Fibroblast of lung (primary cell): ENCODE measurements at regions not wholly inside any gene's neighbourhood (a gene's known extent, or its start where the extent isn't known, plus 50 kb on each side); places are given as distances from the start of the nearest gene placed in this dataset.

Experiments used
- DNase-seq, 2 donors: peaks; one replicate each; pipeline versions ENCODE4 v3.0.0 to v3.0.0-alpha.2; 2010; ENCODE audit warnings: low read depth in 2 of 2
- H2AFZ ChIP-seq: 2 replicates; pipeline ENCODE4 v1.5.1; 2012; ENCODE audit warnings: low read length, control low read depth, inconsistent platforms
- H3K27ac ChIP-seq: 2 replicates; pipeline ENCODE4 v1.5.1; 2011; ENCODE audit warnings: low read length, control low read depth; ENCODE audit not compliant: insufficient read depth
- H3K27me3 ChIP-seq: 2 replicates; pipeline ENCODE4 v1.5.1; 2011; ENCODE audit warnings: mild to moderate bottlenecking, low read length; ENCODE audit not compliant: control insufficient read depth, insufficient read depth
- H3K36me3 ChIP-seq: 2 replicates; pipeline ENCODE4 v1.5.1; 2011; ENCODE audit warnings: low read length; ENCODE audit not compliant: control insufficient read depth, insufficient read depth
- H3K4me1 ChIP-seq: 2 replicates; pipeline ENCODE4 v1.5.1; 2011; ENCODE audit warnings: low read length; ENCODE audit not compliant: control insufficient read depth, insufficient read depth; ENCODE audit errors: extremely low read depth
- H3K4me2 ChIP-seq: 2 replicates; pipeline ENCODE4 v1.5.1; 2011; ENCODE audit warnings: low read length, control low read depth; ENCODE audit not compliant: insufficient read depth; ENCODE audit errors: extremely low read depth
- H3K4me3 ChIP-seq, 4 experiments: fragments of 200-600 bp in 1 of 4; sonication (generic) in 1 of 4; replicated peaks in 1 of 4; 2 replicates each; pipeline ENCODE4 v1.5.1; 2011 to 2016; ENCODE audit warnings: low read length in 4 of 4, low read depth in 3 of 4, mild to moderate bottlenecking in 3 of 4, control low read depth in 2 of 4, inconsistent platforms in 1 of 4, mixed read lengths in 1 of 4; ENCODE audit not compliant: insufficient read depth in 1 of 4; ENCODE audit errors: control extremely low read depth in 1 of 4
- H3K79me2 ChIP-seq: 2 replicates; pipeline ENCODE4 v1.5.1; 2012; ENCODE audit warnings: mild to moderate bottlenecking, low read length, inconsistent platforms; ENCODE audit not compliant: control insufficient read depth, insufficient read depth
- H3K9ac ChIP-seq: 2 replicates; pipeline ENCODE4 v1.5.1; 2011; ENCODE audit warnings: mild to moderate bottlenecking, low read length, control low read depth; ENCODE audit not compliant: insufficient read depth
- H3K9me3 ChIP-seq: 2 replicates; pipeline ENCODE4 v1.5.1; 2012; ENCODE audit warnings: low read depth, low read length; ENCODE audit not compliant: control insufficient read depth, insufficient read depth
- H4K20me1 ChIP-seq: 2 replicates; pipeline ENCODE4 v1.5.1; 2011; ENCODE audit warnings: low read length; ENCODE audit not compliant: control insufficient read depth, insufficient read depth; ENCODE audit errors: extremely low read depth
- EZH2 ChIP-seq: IDR thresholded peaks from 2 replicates; pipeline ENCODE4 v1.5.1; 2012; ENCODE audit warnings: low read length, control low read depth, mild to moderate bottlenecking; ENCODE audit errors: missing control alignments
- TF ChIP-seq, protein P1 (sequence below), 2 donors: IDR thresholded peaks in 1 of 2; conservative IDR thresholded peaks in 1 of 2; 1 replicate in 1 of 2; 2 replicates in 1 of 2; pipeline ENCODE4 v1.5.1; 2011 to 2012; ENCODE audit warnings: low read length in 2 of 2, control low read depth in 1 of 2, inconsistent platforms in 1 of 2, low read depth in 1 of 2, mild to moderate bottlenecking in 1 of 2

DNA sequence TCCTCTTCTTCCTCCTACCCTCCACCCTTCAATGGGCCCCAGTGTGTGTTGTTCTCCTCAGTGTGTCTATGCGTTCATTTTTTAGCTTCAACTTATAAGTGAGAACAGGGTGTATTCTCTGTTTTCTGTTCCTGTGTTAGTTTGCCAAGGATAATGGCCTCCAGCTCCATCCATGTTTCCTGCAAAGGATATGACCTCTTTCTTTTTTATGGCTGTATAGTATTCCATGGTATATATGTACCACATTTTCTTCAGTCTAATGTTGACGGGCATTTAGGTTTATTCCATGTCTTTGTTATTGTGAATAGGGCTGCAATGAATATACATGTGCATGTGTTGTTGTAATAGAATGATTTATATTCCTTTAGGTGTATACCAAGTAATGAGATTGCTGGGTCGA is 634.9 kb upstream of the SEMA6A start:
- Histone ChIP-seq H3K9ac (no peak overlapping the region), H3K27ac (no peak overlapping the region), H4K20me1 (no peaks in the 10 kb centered on the region), H2AFZ (no peak overlapping the region), H3K27me3 (no peaks in the 10 kb centered on the region), H3K9me3 (no peaks in the 10 kb centered on the region), H3K4me3 (no peak overlapping the region), H3K79me2 (no peaks in the 10 kb centered on the region), H3K4me1 (no peaks in the 10 kb centered on the region), H3K4me2 (no peak overlapping the region), H3K36me3 (no peaks in the 10 kb centered on the region)
- TF ChIP-seq EZH2: no peak
- TF ChIP-seq, protein P1, sequence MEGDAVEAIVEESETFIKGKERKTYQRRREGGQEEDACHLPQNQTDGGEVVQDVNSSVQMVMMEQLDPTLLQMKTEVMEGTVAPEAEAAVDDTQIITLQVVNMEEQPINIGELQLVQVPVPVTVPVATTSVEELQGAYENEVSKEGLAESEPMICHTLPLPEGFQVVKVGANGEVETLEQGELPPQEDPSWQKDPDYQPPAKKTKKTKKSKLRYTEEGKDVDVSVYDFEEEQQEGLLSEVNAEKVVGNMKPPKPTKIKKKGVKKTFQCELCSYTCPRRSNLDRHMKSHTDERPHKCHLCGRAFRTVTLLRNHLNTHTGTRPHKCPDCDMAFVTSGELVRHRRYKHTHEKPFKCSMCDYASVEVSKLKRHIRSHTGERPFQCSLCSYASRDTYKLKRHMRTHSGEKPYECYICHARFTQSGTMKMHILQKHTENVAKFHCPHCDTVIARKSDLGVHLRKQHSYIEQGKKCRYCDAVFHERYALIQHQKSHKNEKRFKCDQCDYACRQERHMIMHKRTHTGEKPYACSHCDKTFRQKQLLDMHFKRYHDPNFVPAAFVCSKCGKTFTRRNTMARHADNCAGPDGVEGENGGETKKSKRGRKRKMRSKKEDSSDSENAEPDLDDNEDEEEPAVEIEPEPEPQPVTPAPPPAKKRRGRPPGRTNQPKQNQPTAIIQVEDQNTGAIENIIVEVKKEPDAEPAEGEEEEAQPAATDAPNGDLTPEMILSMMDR (conservative IDR thresholded peaks at IDR 0.05 in 1 of 2, IDR thresholded peaks at IDR 0.05 in 1 of 2; ENCODE audit: low read depth in 1 of 2, low read length in 2 of 2): no peak
- no peak for DNase-seq

DNA sequence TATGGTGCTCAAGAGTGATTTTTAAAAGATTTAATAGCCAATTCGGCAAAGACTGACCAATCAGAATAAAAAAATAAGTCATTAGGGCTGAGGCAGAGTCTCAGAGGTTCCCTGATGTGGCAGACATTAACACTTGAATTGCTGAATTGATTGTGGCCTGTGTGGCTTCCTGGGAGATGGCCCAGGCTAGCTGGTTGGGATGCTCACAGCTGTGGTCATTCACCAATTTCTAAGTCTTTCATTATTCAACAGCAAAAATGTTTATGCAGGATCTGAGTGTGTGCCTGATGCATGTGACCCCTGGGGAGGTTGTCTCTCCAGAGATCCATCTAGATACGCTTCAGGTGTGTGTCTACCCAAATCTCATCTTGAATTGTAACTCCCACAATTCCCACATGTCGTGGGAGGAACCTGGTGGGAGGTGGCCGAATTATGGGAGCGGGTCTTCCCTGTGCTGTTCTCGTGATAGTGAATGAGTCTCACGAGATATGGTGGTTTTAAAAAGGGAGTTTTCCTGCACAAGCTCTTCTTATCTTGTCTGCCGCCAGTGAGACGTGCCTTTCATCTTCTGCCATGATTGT is 632.6 kb upstream of the SEMA6A start:
- H3K27me3 ChIP-seq: no peaks in the 10 kb centered on the region
- no peak overlapping the region for H3K4me2 ChIP-seq
- TF ChIP-seq EZH2: no peak
- TF ChIP-seq, protein P1 (conservative IDR thresholded peaks at IDR 0.05 in 1 of 2, IDR thresholded peaks at IDR 0.05 in 1 of 2; ENCODE audit: low read depth in 1 of 2, low read length in 2 of 2): no peak
- no peaks in the 10 kb centered on the region for H3K36me3 ChIP-seq
- no peak overlapping the region for H2AFZ ChIP-seq
- DNase-seq: no peak
- H3K4me3 ChIP-seq: no peak overlapping the region
- H3K9ac ChIP-seq: no peak overlapping the region
- H3K4me1 ChIP-seq: no peaks in the 10 kb centered on the region
- H3K79me2 ChIP-seq: no peaks in the 10 kb centered on the region
- no peaks in the 10 kb centered on the region for H4K20me1 ChIP-seq
- no peaks in the 10 kb centered on the region for H3K9me3 ChIP-seq
- H3K27ac ChIP-seq: no peak overlapping the region

DNA sequence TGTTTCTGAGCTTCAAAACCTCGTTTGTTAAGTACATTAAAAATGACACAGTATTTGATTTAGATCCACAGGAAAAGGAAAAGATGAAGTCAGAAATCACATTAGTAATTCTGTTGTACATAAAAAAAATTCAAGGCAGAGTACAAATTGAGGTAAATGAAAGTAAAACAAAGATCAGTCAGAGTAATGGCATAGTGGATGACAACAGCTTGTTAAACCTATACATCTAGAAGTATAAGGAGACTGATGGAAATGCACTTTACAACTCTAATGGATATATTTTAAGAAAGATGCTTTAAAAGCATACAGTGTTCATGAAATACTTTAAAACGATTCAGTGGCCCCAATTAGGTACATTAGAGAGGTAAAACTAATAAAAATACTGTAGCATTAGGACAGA is 631.3 kb upstream of the SEMA6A start:
- TF ChIP-seq, protein P1 (conservative IDR thresholded peaks at IDR 0.05 in 1 of 2, IDR thresholded peaks at IDR 0.05 in 1 of 2; ENCODE audit: low read depth in 1 of 2, low read length in 2 of 2): no peak
- no peak for TF ChIP-seq EZH2
- Histone ChIP-seq H3K4me1 (no peaks in the 10 kb centered on the region), H3K36me3 (no peaks in the 10 kb centered on the region), H2AFZ (no peak overlapping the region), H3K27me3 (no peaks in the 10 kb centered on the region), H4K20me1 (no peaks in the 10 kb centered on the region), H3K27ac (no peak overlapping the region), H3K9me3 (no peaks in the 10 kb centered on the region), H3K9ac (no peak overlapping the region), H3K4me3 (no peak overlapping the region), H3K4me2 (no peak overlapping the region), H3K79me2 (no peaks in the 10 kb centered on the region)
- DNase-seq: no peak
